ENCODE measurements at regions not wholly inside any gene's neighbourhood (a gene's known extent, or its start where the extent isn't known, plus 50 kb on each side); places are given as distances from the start of the nearest gene placed in this dataset.
"Not testable (repeated sequence)": the region's sequence is repeated elsewhere in the genome, so short reads cannot be mapped to it uniquely, and the experiment has no call there.

DNA sequence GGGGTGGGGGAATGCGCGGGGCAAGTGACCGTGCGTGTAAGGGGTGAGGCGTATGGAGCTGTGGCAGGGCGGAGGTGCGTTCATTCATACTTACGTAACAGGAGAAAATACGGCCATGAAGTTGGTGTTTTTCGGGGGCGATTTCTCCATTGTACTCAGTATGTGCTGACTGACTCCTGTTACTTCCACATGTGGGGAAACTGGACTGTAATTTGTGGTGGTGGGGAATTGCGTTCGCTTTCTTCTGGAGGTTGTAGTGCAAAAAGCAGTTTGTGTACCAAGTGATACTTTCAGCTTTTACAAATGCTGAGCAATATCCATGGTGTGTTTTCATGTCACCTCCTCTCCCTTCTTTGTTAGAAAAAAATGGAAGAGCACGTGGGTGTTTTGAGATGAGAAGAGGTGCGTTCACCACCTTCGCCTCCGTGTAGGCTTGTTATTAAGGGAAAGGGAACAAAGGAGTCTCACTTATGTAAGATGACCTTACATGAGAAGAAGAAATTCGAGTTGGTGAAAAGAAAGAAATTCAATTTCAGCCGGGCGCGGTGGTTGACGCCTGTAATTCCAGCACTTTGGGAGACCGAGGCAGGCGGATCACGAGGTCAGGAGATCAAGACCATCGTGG lies 181.1 kb upstream of the NOTCH2NLA start (continued):
- TF ChIP-seq, protein P1, sequence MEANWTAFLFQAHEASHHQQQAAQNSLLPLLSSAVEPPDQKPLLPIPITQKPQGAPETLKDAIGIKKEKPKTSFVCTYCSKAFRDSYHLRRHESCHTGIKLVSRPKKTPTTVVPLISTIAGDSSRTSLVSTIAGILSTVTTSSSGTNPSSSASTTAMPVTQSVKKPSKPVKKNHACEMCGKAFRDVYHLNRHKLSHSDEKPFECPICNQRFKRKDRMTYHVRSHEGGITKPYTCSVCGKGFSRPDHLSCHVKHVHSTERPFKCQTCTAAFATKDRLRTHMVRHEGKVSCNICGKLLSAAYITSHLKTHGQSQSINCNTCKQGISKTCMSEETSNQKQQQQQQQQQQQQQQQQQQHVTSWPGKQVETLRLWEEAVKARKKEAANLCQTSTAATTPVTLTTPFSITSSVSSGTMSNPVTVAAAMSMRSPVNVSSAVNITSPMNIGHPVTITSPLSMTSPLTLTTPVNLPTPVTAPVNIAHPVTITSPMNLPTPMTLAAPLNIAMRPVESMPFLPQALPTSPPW (CRISPR knock-in tag; IDR thresholded peaks at IDR 0.05): peak; percentile 54
- TF ChIP-seq ZNF586 (CRISPR knock-in tag; conservative IDR thresholded peaks at IDR 0.05): peak; percentile 97
- TF ChIP-seq, protein P2, sequence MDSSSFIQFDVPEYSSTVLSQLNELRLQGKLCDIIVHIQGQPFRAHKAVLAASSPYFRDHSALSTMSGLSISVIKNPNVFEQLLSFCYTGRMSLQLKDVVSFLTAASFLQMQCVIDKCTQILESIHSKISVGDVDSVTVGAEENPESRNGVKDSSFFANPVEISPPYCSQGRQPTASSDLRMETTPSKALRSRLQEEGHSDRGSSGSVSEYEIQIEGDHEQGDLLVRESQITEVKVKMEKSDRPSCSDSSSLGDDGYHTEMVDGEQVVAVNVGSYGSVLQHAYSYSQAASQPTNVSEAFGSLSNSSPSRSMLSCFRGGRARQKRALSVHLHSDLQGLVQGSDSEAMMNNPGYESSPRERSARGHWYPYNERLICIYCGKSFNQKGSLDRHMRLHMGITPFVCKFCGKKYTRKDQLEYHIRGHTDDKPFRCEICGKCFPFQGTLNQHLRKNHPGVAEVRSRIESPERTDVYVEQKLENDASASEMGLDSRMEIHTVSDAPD (CRISPR knock-in tag; IDR thresholded peaks at IDR 0.05): peak; percentile 76; the same call in 1 of the 2 replicates
- TF ChIP-seq EP300 (IDR thresholded peaks at IDR 0.05; ENCODE audit: low read length): peak; percentile 22; the same call in 1 of the 2 replicates
- peak; percentile 57; the same call in 1 of the 2 replicates for TF ChIP-seq ZNF740 (CRISPR knock-in tag; IDR thresholded peaks at IDR 0.05)
- TF ChIP-seq ZNF740 (tag; IDR thresholded peaks at IDR 0.05): not testable (repeated sequence)
- TF ChIP-seq HDAC3 (IDR thresholded peaks at IDR 0.05; ENCODE audit: borderline replicate concordance, partially characterized antibody): peak; percentile 55
- TF ChIP-seq TOE1 (IDR thresholded peaks at IDR 0.05; ENCODE audit: borderline replicate concordance): peak; percentile 80
- TF ChIP-seq TOE1 (CRISPR knock-in tag; IDR thresholded peaks at IDR 0.05; ENCODE audit: borderline replicate concordance, low read depth): peak; percentile 97
- TF ChIP-seq BCL6 (CRISPR knock-in tag; IDR thresholded peaks at IDR 0.05): peak; percentile 83
- TF ChIP-seq ARNT (IDR thresholded peaks at IDR 0.05): peak; percentile 82 to 97; a peak in 3 of 4 replicates
- TF ChIP-seq HBP1 (CRISPR knock-in tag; IDR thresholded peaks at IDR 0.05): peak; percentile 100
- 0 out of 2 replicates have a peak, but pooled peaks have one; percentile 65 for TF ChIP-seq PTBP1 (IDR thresholded peaks at IDR 0.05; ENCODE audit: low read depth, low read length)
- TF ChIP-seq MIER1 (IDR thresholded peaks at IDR 0.05; ENCODE audit: low read depth): 0 out of 2 replicates have a peak, but pooled peaks have one; percentile 23
- TF ChIP-seq ERF (CRISPR knock-in tag; IDR thresholded peaks at IDR 0.05): peak; percentile 100
- TF ChIP-seq ZEB2 (IDR thresholded peaks at IDR 0.05): peak; percentile 48; the same call in 1 of the 2 replicates
- TF ChIP-seq, protein P3, sequence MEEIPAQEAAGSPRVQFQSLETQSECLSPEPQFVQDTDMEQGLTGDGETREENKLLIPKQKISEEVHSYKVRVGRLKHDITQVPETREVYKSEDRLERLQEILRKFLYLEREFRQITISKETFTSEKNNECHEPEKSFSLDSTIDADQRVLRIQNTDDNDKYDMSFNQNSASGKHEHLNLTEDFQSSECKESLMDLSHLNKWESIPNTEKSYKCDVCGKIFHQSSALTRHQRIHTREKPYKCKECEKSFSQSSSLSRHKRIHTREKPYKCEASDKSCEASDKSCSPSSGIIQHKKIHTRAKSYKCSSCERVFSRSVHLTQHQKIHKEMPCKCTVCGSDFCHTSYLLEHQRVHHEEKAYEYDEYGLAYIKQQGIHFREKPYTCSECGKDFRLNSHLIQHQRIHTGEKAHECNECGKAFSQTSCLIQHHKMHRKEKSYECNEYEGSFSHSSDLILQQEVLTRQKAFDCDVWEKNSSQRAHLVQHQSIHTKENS (CRISPR knock-in tag; IDR thresholded peaks at IDR 0.05): peak; percentile 98
- peak; percentile 97 for TF ChIP-seq ZNF436 (CRISPR knock-in tag; IDR thresholded peaks at IDR 0.05)

Data from K562 (cell line).